ENCODE measurements at regions not wholly inside any gene's neighbourhood (a gene's known extent, or its start where the extent isn't known, plus 50 kb on each side); places are given as distances from the start of the nearest gene placed in this dataset.
A peak's percentile ranks its signal among the peaks of the same experiment; 100 is the strongest.

DNA sequence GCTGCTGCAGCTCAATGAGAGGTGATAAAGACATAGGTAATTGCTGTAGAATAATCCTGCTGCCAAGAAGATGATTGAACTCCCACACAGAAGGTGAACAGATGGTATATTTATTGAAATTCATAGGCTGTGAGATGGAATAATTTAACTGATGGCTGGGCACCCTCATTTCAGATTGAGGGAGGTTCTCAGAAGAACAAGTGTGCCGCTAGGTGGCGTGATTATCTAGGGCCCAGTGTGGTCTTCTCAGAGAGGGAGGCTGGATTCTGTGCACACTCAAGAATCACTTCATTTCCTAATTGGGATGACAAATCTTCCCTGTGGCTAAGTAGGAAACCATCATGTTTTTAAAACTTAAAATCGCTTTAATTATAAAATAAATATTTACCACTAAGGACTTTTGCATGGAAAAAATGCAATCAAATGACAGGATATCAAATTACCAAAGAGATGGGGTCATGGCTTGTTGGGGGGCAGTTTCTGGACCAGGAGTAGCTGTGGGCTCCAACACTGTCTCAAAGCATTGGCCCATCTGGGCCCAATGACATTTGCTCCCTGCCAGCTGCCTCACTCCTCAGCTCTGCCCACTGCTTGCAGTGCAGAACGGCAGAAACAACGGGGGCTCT, 132.3 kb downstream of the SNAPC1 start:
- TF ChIP-seq CTCF (IDR thresholded peaks at IDR 0.05) (peak in 1 of 3 experiments; percentile 14), POLR2A (IDR thresholded peaks at IDR 0.05) (no peak)

Data from vagina (tissue), 2 donors.